Chondrocyte (in vitro differentiated cells): ENCODE measurements at regions not wholly inside any gene's neighbourhood (a gene's known extent, or its start where the extent isn't known, plus 50 kb on each side); places are given as distances from the start of the nearest gene placed in this dataset.

Experiments
- DNase-seq: peaks from one replicate; pipeline ENCODE4 v3.0.0; 2021; ENCODE audit warnings: mixed read lengths, low spot score
- H3K27ac Mint-ChIP-seq: one replicate; pipeline ENCODE4 v1.8.0; 2021; ENCODE audit warnings: mild to moderate bottlenecking, moderate library complexity, mixed read lengths; ENCODE audit not compliant: unreplicated experiment
- H3K27me3 Mint-ChIP-seq: 2 replicates; pipeline ENCODE4 v1.8.0; 2021; ENCODE audit warnings: low read depth, mixed read lengths
- H3K36me3 Mint-ChIP-seq: 2 replicates; pipeline ENCODE4 v1.8.0; 2021; ENCODE audit warnings: low read depth, mixed read lengths
- H3K4me1 Mint-ChIP-seq: 2 replicates; pipeline ENCODE4 v1.8.0; 2021; ENCODE audit warnings: low read depth, mild to moderate bottlenecking, mixed read lengths
- H3K4me3 Mint-ChIP-seq: one replicate; pipeline ENCODE4 v1.8.0; 2021; ENCODE audit warnings: mild to moderate bottlenecking, moderate library complexity, mixed read lengths; ENCODE audit not compliant: unreplicated experiment
- H3K9me3 Mint-ChIP-seq: 2 replicates; pipeline ENCODE4 v1.8.0; 2021; ENCODE audit warnings: low read depth, mixed read lengths
- CTCF ChIP-seq: fragments of 200-600 bp; sonication (generic); IDR thresholded peaks from 2 replicates; pipeline ENCODE4 v1.5.0; 2021; ENCODE audit warnings: antibody characterized with exemption, mild to moderate bottlenecking, moderate library complexity

GRCh38 chr4:38462367-38463055, 201.5 kb upstream of the KLF3 start:
- TF ChIP-seq CTCF: no peak
- Mint-ChIP-seq H3K4me3 (no peak overlapping the region), H3K27me3 (peaks cover 6% of the 10 kb centered on the region), H3K36me3 (peaks cover 5% of the 10 kb centered on the region), H3K4me1 (no peaks in the 10 kb centered on the region), H3K27ac (no peak overlapping the region), H3K9me3 (peaks cover 8% of the 10 kb centered on the region)
- no peak for DNase-seq

GRCh38 chr4:38463268-38463958, 200.6 kb upstream of the KLF3 start:
- peaks cover 6% of the 10 kb centered on the region for H3K27me3 Mint-ChIP-seq
- H3K9me3 Mint-ChIP-seq: peaks cover 8% of the 10 kb centered on the region
- TF ChIP-seq CTCF: no peak

GRCh38 chr4:38464328-38464727, 199.7 kb upstream of the KLF3 start:
- Mint-ChIP-seq H3K9me3 (peaks cover 8% of the 10 kb centered on the region), H3K4me1 (no peaks in the 10 kb centered on the region), H3K36me3 (peaks cover 5% of the 10 kb centered on the region), H3K4me3 (no peak overlapping the region), H3K27ac (no peak overlapping the region), H3K27me3 (no peaks in the 10 kb centered on the region)
- TF ChIP-seq CTCF: no peak
- no peak for DNase-seq

More at GRCh38 chr4:38463268-38463958, 200.6 kb upstream of the KLF3 start:
- Mint-ChIP-seq H3K4me1 (no peaks in the 10 kb centered on the region), H3K27ac (no peak overlapping the region), H3K4me3 (no peak overlapping the region), H3K36me3 (peaks cover 5% of the 10 kb centered on the region)
- no peak for DNase-seq

GRCh38 chr4:38466401-38466800, 197.6 kb upstream of the KLF3 start:
- Mint-ChIP-seq H3K4me3 (no peak overlapping the region), H3K27ac (no peak overlapping the region), H3K27me3 (no peaks in the 10 kb centered on the region), H3K4me1 (no peaks in the 10 kb centered on the region), H3K9me3 (peaks cover 8% of the 10 kb centered on the region), H3K36me3 (peaks cover 5% of the 10 kb centered on the region)
- no peak for DNase-seq
- no peak for TF ChIP-seq CTCF

- DNase-seq: no peak
- H3K36me3 Mint-ChIP-seq: peaks cover 5% of the 10 kb centered on the region
- H3K27ac Mint-ChIP-seq: no peak overlapping the region
- H3K9me3 Mint-ChIP-seq: peaks cover 8% of the 10 kb centered on the region
- no peaks in the 10 kb centered on the region for H3K4me1 Mint-ChIP-seq
- no peak overlapping the region for H3K4me3 Mint-ChIP-seq
- no peak for TF ChIP-seq CTCF
- no peaks in the 10 kb centered on the region for H3K27me3 Mint-ChIP-seq
These were observed 196.7 kb upstream of the KLF3 start for GRCh38 chr4:38467296-38467695.
